ENCODE measurements at regions not wholly inside any gene's neighbourhood (a gene's known extent, or its start where the extent isn't known, plus 50 kb on each side); places are given as distances from the start of the nearest gene placed in this dataset.

DNA sequence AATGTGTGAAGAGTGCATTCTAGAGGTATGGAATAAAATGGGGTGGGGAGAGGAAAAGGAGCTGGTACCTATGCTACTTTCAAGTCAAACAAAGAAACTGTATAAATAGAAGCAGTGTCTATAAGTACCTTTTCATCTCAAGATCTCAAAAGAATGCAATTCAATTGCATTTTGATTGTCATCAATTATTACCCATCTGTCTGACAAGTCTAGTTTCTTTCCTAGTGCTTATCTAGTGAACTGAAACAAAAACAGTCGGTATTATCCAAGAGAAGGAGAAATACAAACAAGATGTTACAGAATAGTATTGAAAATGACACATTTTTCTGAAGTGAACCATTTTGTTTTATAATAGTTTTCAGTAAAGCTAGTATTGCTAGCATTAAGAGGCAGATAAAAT lies 754.5 kb upstream of the LRRN3 start:
- no peak for DNase-seq

DNA sequence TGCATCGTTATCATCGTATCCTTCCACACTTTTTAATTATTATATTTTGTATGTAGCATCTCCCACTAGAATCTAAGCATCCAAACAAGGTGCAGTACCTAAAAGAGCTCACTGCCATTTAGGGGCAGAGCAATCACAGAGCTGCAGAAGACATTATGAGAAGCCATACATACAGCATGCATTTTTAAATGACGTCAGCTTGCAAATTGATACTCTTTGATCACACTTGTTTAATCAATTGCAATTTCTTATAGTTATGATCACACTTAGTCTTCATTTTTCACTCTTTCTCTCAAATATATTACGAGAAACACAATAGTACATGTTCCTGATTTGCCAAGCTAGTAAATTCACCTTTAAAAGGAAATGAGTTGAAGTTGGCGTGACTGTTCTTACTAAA lies 753.3 kb upstream of the LRRN3 start:
- DNase-seq, result no peak

DNA sequence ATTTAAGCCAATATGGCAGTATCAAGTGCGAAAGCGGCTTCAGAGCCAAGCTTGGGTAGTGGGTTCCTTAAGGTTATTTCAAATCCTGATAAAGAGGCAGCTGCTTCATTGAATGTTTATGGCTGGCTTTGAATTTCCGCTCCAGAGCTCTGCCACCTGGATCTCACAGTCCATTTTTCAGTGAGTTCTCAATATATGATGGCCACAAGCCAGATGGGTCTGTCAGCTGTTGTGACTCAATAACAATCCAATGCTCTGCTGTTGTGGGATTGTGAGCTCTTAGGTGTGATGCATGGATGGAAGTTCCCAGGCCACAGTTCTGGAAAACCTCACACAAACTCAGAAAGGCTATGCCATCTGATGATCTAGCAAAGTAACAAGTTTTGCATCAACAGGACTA lies 743.8 kb upstream of the LRRN3 start:
- DNase-seq, result no peak

DNA sequence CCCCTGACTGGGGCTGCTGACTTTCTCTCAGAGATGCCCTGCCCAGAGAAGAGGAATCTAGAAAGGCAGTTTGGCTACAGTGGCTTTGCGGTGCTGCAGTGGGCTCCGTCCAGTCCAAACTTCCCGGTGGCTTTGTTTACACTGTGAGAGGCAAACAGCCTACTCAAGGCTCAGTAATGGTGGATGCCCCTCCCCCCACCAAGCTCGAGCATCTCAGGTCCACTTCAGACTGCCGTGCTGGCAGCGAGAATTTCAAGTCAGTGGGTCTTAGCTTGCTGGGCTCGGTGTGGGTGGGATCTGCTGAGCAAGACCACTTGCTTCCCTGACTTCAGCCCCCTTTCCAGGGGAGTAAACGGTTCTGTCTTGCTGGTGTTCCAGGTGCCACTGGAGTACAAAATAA lies 734.5 kb upstream of the LRRN3 start:
- DNase-seq, result no peak

DNA sequence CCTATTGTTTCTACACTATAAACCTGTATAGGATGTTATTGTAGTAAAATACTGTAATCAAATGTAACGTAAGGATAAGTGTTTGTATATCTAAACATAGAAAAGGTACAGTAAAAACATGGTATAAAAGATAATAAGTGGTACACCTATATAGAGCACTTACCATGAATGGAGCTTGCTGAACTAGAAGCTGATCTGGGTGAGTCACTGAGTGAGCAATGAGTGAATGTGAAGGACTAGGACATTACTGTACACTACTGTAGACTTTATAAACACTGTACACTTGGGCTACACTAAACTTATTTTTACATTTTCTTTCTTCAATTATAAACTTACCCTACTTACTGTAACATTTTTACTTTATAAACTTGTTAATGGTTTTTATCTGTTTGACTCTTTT lies 732.9 kb upstream of the LRRN3 start:
- no peak for DNase-seq

DNA sequence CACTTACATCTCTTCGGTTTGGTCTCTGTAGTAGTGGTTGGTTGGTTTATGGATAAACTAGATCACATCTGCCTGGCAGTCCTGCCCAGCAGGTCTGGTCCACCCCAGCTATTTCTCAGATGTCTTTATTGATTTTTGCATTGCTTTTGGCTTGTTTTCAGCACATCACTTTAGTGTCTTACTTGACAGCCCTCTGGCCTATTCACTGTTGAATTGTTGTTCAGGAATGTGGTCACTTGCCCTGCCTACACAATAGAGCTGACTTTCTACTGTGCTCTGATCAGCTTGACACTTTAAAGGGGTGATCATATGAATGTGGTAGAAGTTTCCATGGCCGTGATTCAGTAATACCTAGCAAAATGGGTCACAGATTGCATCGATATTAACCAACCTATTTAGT lies 719.2 kb upstream of the LRRN3 start:
- no peak for DNase-seq

DNA sequence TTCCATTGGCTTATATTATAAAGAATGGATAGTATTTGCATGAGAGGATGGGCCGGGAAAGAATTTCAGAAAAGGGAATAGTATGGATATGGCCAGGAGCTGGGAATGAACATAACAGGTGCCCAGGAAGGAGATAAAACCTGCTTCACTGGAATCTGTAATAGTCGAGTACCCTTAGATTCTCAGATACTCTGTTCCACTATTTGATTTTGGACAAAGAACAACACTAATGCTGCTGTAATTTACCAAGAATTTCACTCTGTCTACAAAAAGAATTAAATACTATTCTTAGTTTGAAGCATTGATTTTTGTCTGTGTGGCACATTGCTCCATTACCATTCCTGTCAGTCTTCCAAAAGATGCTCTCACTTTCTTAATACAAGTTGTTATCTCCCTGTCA lies 718.2 kb upstream of the LRRN3 start:
- no peak for DNase-seq

DNA sequence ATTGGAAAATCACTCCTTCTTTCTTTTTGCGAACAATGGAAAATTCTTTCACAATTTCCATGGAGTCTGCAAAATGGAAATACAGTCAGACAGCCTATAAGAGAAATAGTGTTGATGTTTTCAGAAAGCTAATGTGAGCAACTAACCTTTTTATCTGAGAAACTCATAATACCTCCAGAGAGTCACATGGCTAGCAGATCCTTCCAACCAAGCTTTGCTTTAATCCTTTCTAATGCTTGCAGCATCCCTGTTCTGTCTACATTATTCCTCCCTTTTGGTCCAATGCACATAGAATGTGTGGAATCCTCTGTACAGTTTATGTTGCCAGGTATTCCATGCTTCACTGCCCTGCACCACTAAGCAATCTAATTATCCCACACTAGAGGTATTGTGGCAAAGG lies 717.5 kb upstream of the LRRN3 start:
- no peak for DNase-seq

DNA sequence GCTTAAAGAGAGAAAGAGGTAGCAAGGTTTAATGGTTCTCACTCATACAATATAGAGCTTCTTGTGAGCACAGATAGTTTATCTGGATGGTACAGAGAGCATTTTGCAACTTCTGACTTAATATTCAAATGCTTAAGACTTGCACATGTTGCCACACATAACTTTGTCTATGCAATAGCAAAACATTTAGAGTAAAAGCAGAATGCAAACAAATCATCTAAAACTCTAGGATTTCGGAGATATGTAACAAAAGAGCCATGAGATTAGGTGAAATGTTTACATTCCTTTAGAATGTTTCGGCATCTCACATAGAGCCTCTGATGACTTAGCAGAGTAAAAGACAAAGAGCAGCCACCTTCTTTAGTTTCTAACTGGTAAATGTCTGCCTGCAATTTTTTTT lies 717.1 kb upstream of the LRRN3 start:
- no peak for DNase-seq

DNA sequence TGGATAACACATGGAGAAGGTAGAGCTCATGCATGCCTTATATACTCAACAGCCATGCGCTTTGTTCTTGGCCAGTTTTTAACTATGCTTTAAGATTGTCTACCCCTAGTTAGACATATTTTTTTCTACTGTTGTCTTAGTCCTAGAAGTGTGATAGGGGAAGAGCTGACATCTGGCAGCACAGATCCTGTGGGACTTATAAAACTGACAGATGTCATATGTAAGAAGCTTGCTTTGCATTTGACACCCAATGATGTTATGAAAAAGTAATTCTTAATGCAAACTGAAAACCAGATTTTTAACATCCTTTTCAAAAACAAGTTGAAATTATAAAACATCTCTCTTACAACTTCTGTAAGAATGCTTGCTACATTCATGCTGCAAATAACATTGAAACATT lies 715.9 kb upstream of the LRRN3 start:
- DNase-seq, result no peak

DNA sequence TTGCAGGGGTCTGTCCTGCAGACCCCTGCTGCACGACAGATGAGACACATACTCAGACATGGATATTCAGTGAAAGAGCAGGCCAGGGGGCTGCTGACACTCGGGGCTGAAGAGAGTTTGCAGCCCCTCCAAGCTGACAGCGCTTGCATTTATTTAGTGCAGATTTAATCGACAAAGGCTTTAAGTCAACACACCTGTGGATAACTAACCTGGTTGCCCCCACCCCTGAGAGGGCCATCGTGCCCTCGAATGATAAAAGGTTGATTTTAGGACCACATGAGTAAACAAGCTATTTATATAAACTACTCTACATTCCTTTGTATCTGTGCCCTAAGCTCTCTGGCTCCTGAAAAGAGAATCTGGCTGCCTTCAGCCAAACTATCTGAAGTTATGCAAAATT lies 708.2 kb upstream of the LRRN3 start:
- no peak for DNase-seq

DNA sequence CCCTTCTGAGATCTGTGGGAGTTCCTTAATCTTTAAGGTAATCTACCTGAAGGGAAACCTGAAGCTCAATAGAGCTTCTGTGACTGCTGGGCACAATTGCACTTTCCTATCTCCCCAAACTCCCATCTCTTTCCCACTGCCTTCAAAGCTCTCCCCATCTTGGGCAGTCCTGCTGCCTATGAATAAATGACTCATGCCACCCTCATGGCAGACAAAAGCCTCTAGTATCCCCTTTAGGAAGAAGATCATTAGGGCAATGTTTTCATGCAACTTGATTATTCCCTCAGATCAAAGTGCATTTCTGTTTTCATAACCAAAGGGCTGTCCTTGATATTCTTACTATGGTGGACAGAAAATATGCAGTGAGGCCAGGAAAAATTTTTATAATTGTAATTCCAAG lies 704.9 kb upstream of the LRRN3 start:
- no peak for DNase-seq

DNA sequence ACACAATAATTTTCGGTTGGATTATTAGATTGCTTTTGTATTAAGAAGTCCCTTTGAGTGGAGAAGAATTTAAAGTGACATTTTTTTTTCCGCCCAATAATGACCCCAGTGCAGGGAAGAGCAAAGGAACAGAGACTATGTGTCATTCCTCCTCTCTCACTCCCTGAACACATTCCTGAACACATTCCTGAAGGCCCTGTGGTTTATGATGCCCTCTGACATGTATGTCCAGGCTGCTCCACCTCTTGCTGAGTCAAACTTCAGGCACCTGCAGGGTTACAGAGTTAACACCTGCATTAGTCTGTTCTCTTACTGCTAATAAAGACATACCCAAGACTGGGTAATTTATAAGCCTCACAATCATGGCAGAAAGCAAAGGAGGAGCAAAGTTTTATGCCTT lies 704.0 kb upstream of the LRRN3 start:
- DNase-seq, result no peak

DNA sequence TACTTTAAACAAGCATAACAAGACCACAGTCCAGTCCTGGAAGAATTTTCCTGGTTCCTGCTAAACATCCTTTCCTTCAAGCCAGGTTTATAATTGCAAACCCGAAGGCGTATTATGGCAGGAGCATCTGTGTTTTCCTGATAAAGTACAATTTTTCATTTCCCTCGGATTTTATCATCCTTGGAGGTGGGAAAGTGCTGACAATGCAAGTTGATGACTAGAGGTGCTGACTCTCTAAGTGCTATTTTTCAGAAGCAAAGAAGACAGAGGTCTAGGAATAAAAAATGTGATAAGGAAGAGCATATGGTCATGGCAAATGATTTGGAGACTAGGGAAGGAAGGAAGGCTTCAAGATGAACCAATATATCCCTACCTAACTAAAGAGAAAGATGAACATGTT lies 703.2 kb upstream of the LRRN3 start:
- no peak for DNase-seq

DNA sequence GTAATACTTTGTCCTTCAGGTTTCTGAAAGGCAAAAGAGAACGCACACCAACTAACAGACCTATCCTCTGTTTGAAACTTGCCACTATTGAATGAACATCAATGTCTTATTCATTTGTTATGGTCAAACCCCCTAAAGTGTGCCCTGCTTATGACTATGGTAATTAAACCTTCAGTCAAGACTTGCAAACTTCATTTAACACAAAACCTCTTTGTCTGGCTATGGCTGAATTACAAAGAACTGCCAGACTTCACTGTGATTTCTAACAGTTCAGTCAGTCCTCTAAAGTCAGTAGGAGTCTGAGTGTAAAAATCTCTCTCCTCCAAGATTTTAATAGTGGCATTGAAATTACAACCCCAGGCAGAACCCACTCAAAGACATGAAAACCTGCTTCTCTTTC lies 702.5 kb upstream of the LRRN3 start:
- no peak for DNase-seq

DNA sequence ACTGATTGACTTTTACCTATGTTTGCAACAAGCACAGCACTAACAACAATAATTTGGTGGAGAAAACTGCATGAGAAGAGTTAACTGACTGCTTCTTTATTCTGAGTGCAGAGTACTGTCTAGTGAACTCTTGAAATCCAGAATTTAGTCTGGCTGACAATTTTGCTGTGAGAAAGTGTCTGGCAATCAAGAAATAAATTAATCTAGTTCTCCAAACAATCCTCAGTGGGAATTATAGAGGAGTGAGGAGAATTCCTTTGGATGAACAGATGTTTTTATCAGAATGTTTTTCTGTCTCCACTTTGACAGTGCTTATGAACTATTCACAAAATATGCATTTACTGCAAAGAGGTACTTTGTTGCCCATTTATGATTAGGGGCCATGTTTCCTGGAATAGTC lies 694.9 kb upstream of the LRRN3 start:
- DNase-seq, result no peak

DNA sequence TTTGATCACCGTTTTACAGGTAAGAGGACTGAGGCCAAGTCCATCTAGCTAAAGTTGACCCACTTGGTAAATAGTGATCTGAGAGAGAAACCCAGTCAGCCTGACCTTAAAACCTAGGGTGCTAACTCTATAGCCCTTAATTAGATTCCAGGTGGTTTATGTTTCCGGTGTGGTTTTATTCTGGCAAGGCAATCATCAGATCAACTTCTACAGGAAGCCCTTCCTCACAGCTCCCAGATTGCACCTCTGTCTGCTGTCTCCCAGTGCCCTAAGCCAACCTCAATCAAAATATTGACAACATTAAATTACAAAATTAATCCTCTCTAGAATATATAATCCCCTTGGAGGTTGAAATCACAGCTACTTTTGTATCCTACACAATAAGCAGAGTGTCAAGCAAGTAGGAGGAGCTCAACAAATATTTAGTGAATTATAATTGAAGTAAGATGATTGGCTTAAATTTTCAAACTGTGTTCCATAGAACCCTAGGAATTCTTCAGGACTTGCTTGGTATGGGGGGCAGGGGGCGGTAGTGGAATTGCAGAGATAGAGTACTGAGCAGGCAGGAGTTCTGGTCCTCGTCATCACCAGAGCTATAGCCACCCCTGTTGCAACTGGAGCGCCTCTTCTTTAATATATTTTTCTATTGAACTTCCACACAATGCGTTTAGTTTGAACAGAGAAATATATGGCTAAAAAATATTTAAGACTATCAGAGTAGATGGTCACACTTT lies 692.8 kb upstream of the LRRN3 start:
- no peak for DNase-seq

DNA sequence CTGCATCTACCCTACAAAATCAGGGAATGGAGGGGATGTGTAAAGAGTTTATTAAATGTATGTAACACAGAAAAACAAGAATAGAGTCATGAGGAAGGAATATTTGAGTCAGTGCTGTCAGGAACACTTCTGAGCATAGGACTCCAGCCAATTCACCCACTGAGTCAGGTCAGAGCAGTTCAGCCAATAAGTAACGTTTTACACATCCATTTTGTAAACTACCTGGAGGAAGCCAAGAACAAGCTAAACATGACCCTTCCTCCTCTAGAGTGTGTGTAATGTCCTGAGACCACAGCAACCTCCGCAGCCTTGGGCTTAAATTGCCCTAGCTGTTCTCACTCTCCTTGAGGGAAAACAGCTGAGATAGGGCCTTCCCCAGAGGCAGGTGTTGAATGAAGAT lies 691.5 kb upstream of the LRRN3 start:
- DNase-seq, result no peak

DNA sequence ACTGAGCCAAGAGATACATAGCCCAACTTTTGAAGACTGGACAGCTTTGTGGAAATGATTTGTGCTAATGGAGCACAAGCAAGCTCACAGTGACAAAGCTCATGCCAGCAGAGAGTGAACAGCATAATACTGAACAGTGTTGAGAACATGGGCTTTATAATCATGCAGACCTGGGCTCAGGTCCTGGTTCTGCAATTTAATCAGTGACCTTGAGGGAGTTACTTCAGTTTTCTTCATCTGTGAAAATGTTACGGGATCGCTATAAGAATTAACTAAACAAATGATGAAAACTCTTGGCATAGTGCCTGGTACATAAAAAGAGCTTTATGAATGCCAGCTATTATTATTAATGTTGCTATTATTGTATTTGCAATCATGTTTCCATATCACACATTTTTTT lies 690.5 kb upstream of the LRRN3 start:
- no peak for DNase-seq

DNA sequence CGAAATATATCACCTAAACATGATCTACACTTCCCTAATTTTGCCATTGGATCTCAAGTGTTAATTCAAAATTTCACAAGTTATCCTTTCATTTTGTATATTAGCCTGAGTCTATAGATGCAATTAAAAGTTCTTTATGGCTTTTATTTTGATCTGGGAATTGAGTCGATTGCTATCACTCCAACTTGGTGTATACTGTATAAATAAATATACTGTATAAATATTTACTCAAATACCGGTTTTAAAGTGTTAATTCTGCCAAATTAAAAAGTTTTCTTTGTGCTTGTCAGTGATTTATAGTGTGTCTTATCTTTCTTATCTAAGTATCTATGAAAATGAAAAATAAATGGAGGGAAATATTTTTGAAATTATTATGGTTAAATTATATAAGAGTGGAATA lies 683.7 kb upstream of the LRRN3 start:
- DNase-seq, result no peak

DNA sequence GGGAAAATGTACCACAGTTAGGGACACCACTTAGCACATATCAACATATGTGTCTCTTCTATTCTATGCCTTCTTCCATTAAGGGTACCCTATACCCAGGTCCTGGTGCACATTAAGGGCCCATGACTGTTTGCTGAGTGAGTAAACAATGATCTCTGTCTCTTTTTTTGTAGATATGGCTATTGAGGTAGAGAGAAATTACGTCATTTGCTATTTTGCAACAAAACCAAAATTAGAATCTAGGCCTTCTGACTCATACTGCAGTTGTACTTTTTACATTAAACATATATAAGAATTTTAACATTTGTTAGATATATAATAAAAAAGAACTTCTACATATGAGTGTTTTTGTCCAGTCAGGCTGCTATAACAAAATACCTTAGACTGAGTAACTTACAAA lies 683.2 kb upstream of the LRRN3 start:
- no peak for DNase-seq

DNA sequence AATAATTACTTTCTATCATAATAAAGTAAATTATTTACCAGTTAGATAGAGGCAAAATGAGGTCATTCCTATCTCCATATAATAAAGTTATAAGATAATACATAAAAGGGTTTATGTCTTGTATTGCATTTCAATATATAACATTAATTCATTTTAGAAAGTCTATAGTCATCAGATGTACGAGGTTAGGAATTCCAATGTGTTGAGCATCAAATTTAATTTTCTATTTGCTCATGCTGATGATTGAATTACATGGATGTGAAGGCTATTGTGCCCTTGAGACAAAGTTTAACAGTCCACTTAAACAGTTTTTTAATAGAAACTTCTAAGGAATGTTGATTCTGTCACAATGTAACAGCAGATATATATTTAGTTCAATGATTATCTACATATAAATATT lies 678.3 kb upstream of the LRRN3 start:
- DNase-seq, result no peak

DNA sequence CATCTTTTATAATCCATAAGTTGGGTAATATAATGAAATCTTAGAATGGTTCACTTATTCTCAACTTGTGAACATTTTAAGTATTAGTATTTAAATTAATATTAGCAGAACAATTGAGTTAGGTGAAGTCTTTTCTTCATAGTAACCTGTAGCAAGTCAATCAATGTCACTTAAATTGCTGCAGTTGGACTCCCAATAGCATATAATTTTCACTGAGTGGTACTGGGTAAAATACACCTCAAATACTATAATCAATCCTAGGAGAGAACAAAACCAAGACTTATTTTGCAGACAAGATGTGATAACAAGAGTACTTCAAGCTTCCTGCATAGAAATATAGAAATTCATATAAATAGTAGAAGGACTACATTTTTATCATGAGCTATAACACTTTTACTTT lies 677.9 kb upstream of the LRRN3 start:
- no peak for DNase-seq

DNA sequence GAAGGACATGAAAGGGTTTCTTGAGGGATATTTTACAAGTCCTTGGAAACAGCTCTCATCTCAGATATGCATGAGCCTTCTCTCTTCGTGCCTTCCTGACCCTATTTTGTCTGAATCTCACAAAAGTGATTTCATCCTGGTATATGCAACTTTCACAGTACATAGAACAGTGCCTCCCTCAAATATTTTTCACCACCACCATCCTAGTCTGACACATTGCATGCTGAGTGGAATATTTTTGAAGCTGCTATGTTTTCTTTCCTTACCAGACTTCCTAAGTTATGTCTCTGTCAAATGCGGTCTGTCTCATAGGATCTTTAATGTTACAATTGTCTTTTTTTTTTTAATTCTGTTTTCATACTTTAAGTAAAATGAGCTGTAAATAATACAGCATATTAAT lies 673.3 kb upstream of the LRRN3 start:
- DNase-seq, result no peak

DNA sequence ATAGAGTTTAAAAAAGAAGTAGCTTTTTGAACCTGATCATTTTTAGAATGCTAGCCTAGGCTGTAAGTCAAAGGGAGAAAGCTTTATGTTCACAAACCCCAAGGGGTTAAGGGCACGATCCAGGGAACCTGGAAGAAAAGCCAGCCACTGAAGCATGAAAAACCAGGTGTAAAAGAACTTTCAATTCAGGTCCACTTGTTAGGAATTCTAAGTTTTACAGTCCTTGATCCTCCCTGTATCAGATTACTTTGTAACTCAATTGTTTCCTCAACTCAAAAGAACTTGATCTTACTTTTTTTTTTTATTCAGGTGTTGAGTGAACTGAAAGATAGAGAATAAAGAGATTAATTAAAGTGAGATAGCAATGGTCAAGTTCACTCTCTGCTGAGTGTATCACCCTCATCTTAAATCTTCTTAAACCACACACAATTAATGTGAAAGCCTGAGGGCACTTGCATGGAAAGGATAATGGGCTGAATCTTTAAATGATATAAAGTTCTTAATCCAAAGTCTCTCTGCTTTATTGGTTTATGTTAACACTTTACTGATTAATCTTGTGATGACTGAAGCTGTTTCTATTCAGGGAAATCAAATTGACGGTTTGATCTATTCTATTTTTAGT lies 672.2 kb upstream of the LRRN3 start:
- no peak for DNase-seq
